OCI-LY1 (cell line): ENCODE measurements at regions not wholly inside any gene's neighbourhood (a gene's known extent, or its start where the extent isn't known, plus 50 kb on each side); places are given as distances from the start of the nearest gene placed in this dataset.

ENCODE experiments used
- H2AFZ ChIP-seq: fragments of 200-600 bp; sonication (generic), shearing (Covaris generic); 2 replicates; pipeline ENCODE4 v1.6.0; 2014; ENCODE audit warnings: antibody characterized with exemption, mild to moderate bottlenecking, low read length
- H3F3A ChIP-seq: fragments of 200-600 bp; sonication (generic), shearing (Covaris generic); 2 replicates; pipeline ENCODE4 v1.6.0; 2014; ENCODE audit warnings: mild to moderate bottlenecking, antibody characterized with exemption, low read length, moderate library complexity; ENCODE audit not compliant: insufficient read depth
- H3K27ac ChIP-seq: fragments of 200-600 bp; sonication (generic); 2 replicates; pipeline ENCODE4 v1.5.1; 2014; ENCODE audit warnings: low read length, mixed run types, mild to moderate bottlenecking, low read depth; ENCODE audit not compliant: poor library complexity, severe bottlenecking
- H3K27me3 ChIP-seq: fragments of 200-600 bp; sonication (generic); 2 replicates; pipeline ENCODE4 v1.6.0; 2014; ENCODE audit warnings: antibody characterized with exemption, mild to moderate bottlenecking, low read length, moderate library complexity; ENCODE audit not compliant: insufficient read depth
- H3K36me3 ChIP-seq: fragments of 200-600 bp; sonication (generic); 2 replicates; pipeline ENCODE4 v1.6.1; 2014; ENCODE audit warnings: mild to moderate bottlenecking, antibody characterized with exemption, low read length, moderate library complexity, mixed read lengths; ENCODE audit not compliant: insufficient read depth
- H3K4me1 ChIP-seq: fragments of 200-600 bp; sonication (generic); 2 replicates; pipeline ENCODE4 v1.5.1; 2014; ENCODE audit warnings: mild to moderate bottlenecking, low read length, moderate library complexity; ENCODE audit not compliant: insufficient read depth, severe bottlenecking
- H3K4me2 ChIP-seq: fragments of 200-600 bp; sonication (generic), shearing (Covaris generic); 2 replicates; pipeline ENCODE4 v1.6.1; 2014; ENCODE audit warnings: low read length
- H3K4me3 ChIP-seq: fragments of 200-600 bp; sonication (generic); 2 replicates; pipeline ENCODE4 v1.5.1; 2014; ENCODE audit warnings: low read length, low read depth, mild to moderate bottlenecking, mixed read lengths; ENCODE audit not compliant: poor library complexity, severe bottlenecking
- H3K79me2 ChIP-seq: fragments of 200-600 bp; shearing (Covaris generic); 2 replicates; pipeline ENCODE4 v1.6.1; 2016; ENCODE audit warnings: mixed run types, low read length, mixed read lengths; ENCODE audit not compliant: insufficient read depth
- H3K9ac ChIP-seq: fragments of 200-600 bp; sonication (generic), shearing (Covaris generic); 2 replicates; pipeline ENCODE4 v1.6.1; 2014; ENCODE audit warnings: mild to moderate bottlenecking, low read length, mixed read lengths
- H3K9me2 ChIP-seq: fragments of 200-600 bp; sonication (generic), shearing (Covaris generic); 2 replicates; pipeline ENCODE4 v1.6.1; 2014; ENCODE audit warnings: low read depth, mild to moderate bottlenecking, low read length, mixed read lengths
- H3K9me3 ChIP-seq: fragments of 200-600 bp; shearing (Covaris generic); 2 replicates; pipeline ENCODE4 v1.6.1; 2014; ENCODE audit warnings: low read length, mixed read lengths
- H4K20me1 ChIP-seq: fragments of 200-600 bp; sonication (generic), shearing (Covaris generic); 2 replicates; pipeline ENCODE4 v1.6.0; 2016; ENCODE audit warnings: mild to moderate bottlenecking, low read length; ENCODE audit not compliant: insufficient read depth
- CTCF ChIP-seq: fragments of 200-600 bp; sonication (generic), shearing (Covaris generic); IDR thresholded peaks from 2 replicates; pipeline ENCODE4 v1.5.1; 2017; ENCODE audit warnings: mild to moderate bottlenecking, antibody characterized with exemption, low read length, moderate library complexity, mixed read lengths
- EZH2 ChIP-seq: fragments of 200-600 bp; sonication (generic), shearing (Covaris generic); IDR thresholded peaks from 2 replicates; pipeline ENCODE4 v1.8.0; 2017; ENCODE audit warnings: borderline replicate concordance, mixed run types, mild to moderate bottlenecking, antibody characterized with exemption, low read length, moderate library complexity, mixed read lengths

DNA sequence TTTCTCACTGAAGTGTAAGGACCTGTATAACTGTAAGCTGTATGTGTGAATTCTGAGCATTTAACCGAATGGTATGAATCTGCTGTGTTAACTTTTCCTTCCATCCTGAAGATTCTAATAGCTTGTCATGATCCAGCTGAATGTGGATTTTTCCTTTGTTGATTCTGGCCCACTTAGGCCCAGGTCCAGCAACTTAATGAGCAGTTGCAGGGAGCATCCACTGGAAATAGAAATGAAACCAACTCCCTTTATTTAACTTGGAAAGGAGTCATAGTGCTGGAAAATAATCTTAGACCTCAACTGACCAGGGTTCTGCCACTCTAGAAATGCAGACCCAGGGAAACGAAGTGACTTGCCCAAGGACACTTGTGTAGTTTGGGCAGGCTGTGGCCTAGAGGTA is 142.3 kb upstream of the MTNR1B start:
- H3K4me2 ChIP-seq = no peak overlapping the region
- no peak for TF ChIP-seq EZH2
- no peak for TF ChIP-seq CTCF
- H3K9me2 ChIP-seq = no peaks in the 10 kb centered on the region

DNA sequence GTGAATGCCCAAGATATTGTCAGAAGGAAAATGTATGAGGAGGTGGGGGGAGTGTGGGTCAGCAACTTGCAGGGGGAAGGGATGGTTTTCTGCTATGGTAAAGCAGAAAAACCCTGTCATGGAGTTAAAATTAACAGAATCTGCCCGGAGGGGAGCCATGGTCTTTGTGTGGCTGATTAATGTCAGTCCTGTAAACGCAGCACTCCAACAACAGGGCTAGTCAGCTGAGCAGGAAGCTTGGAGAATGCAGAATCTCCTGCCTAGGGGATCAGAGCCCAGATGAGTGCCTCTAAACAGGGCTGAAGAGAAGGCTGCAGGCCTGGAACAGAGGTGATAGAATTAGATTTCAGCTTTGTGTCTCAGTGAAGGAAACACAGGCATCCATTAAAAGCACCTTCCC is 140.9 kb upstream of the MTNR1B start:
- Histone ChIP-seq H3K4me3 (no peak overlapping the region), H2AFZ (no peak overlapping the region), H3K27me3 (no peaks in the 10 kb centered on the region), H3K9ac (no peak overlapping the region), H3K36me3 (no peaks in the 10 kb centered on the region), H3K9me2 (no peaks in the 10 kb centered on the region), H3K9me3 (no peaks in the 10 kb centered on the region), H3K27ac (no peak overlapping the region), H3F3A (no peaks in the 10 kb centered on the region), H3K79me2 (no peaks in the 10 kb centered on the region), H4K20me1 (no peaks in the 10 kb centered on the region), H3K4me1 (no peaks in the 10 kb centered on the region), H3K4me2 (no peak overlapping the region)
- TF ChIP-seq CTCF = no peak

More for the DNA sequence above, 142.3 kb upstream of the MTNR1B start:
- H3K4me3 ChIP-seq = no peak overlapping the region
- no peak overlapping the region for H3K9ac ChIP-seq
- no peak overlapping the region for H3K27ac ChIP-seq
- H3F3A ChIP-seq = no peaks in the 10 kb centered on the region
- no peak overlapping the region for H2AFZ ChIP-seq
- H3K27me3 ChIP-seq = no peaks in the 10 kb centered on the region
- H3K9me3 ChIP-seq = no peaks in the 10 kb centered on the region
- no peaks in the 10 kb centered on the region for H3K4me1 ChIP-seq
- H3K79me2 ChIP-seq = no peaks in the 10 kb centered on the region
- no peaks in the 10 kb centered on the region for H4K20me1 ChIP-seq
- no peaks in the 10 kb centered on the region for H3K36me3 ChIP-seq

GRCh38 chr11:92829121-92829520 is 140.3 kb upstream of the MTNR1B start:
- no peaks in the 10 kb centered on the region for H3K9me3 ChIP-seq

More at GRCh38 chr11:92829121-92829520, 140.3 kb upstream of the MTNR1B start:
- no peaks in the 10 kb centered on the region for H3K27me3 ChIP-seq
- H3K36me3 ChIP-seq = no peaks in the 10 kb centered on the region
- no peak overlapping the region for H3K27ac ChIP-seq
- H2AFZ ChIP-seq = no peak overlapping the region
- TF ChIP-seq CTCF (no peak), EZH2 (no peak)
- no peak overlapping the region for H3K4me2 ChIP-seq
- H3K4me3 ChIP-seq = no peak overlapping the region
- H4K20me1 ChIP-seq = no peaks in the 10 kb centered on the region
- H3K9ac ChIP-seq = no peak overlapping the region
- no peaks in the 10 kb centered on the region for H3K9me2 ChIP-seq
- H3K79me2 ChIP-seq = no peaks in the 10 kb centered on the region
- no peaks in the 10 kb centered on the region for H3K4me1 ChIP-seq
- no peaks in the 10 kb centered on the region for H3F3A ChIP-seq
